ENCODE measurements at regions not wholly inside any gene's neighbourhood (a gene's known extent, or its start where the extent isn't known, plus 50 kb on each side); places are given as distances from the start of the nearest gene placed in this dataset.
"Not testable (repeated sequence)": the region's sequence is repeated elsewhere in the genome, so short reads cannot be mapped to it uniquely, and the experiment has no call there.

GRCh38 chr4:179361978-179362486 is 1919.8 kb upstream of the AGA start:
- no peak for DNase-seq

GRCh38 chr4:179365932-179366331 is 1923.7 kb upstream of the AGA start:
- DNase-seq = not testable (repeated sequence)

DNA sequence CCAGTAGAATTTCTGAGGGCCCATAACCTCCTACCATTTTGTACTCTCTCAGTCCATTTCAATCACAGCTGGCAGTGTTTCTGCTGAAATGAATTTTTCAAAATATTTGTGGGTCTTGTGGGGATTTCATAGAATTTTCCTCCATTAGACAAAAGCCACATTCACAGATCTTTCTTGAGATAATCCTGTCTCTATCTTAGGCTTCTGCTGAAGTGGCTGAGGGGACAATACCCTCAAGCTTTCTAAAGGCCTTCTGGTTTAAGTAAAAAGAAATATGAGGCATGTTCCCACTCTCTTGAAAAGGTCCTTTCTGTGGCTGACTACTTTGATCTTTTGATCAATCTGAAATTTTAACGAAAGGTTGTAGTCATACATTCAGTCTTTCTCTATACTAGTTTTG is 1930.0 kb upstream of the AGA start:
- DNase-seq = no peak

GRCh38 chr4:179372746-179373145 is 1930.5 kb upstream of the AGA start:
- DNase-seq = no peak

GRCh38 chr4:179378847-179379246 is 1936.6 kb upstream of the AGA start:
- DNase-seq = not testable (repeated sequence)

DNA sequence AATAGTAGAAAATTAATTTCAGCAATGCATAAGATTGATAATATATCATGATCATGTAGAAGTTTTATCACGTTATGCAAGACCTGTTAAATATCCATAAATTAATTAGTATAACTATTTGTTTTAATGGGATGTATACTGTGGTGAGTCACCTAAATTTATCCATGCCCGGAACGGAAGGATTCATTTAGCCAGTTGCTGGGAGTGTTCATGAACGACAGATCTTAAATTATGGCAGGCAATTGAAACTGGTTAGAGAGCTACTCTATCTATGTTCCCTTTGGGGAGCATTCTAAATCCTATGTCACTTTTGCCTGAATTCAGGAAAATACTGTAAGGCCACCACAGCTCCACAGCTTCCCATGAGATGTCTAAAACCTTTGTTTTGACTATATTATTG is 1950.5 kb upstream of the AGA start:
- no peak for DNase-seq

GRCh38 chr4:179398414-179398813 is 1956.2 kb upstream of the AGA start:
- no peak for DNase-seq

- no peak for DNase-seq
Measured at GRCh38 chr4:179399054-179399782, 1957.0 kb upstream of the AGA start.

DNA sequence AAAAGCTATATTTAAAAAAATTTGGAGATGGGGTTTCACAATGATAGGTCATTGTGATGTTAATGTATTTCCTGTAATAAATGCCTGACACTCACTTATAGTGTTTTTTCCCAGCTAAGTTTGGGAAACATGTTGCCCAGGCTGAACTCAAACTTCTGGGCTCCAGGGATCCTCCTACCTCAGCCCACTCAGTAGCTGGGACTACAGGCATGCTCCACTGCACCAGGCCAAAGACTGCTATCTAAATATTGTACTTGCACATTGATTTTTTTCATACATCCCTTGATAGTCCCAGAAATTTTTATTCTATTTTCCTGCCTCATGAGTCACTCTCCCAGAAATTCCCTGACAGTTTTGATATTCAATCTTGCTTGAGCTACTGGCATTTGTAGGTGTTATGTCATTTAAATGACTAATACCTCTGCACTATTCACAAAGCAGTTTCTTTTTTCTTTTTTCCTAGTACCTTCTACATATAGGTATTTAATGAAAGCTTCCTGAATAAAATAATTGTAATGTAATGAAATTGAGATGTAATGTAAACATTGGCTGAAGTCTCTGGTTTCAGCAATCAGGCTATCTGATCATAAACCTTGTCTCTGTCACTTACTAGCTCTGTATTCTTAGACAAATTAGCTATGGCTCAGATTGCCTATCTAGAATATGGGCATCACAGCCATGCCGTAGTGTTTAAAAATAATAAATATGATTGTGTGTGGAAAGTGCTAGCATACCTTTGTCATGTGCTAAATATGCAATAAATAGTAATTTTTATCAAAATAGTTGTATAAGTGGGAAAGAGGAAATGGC is 1973.0 kb upstream of the AGA start:
- no peak for DNase-seq

GRCh38 chr4:179415847-179416223 is 1973.6 kb upstream of the AGA start:
- no peak for DNase-seq

DNA sequence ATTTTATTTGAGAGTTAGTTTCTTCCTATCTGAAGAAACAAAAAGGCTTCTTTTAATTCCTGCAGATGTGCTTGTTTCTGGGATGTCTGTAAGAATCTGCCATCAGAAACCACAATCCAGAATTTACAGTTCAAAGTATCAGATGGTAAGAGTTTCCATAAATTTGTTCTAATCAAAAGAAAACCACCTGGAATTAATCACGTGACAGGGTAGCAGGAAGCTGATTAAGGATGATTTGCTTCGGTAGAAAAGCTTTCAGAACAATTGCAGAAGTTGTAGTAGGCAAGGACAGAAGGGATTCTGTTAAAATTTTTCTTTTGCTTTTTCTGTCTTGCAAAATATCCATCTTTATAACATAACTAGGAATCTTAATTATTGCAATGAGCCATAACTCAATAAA is 1975.1 kb upstream of the AGA start:
- no peak for DNase-seq

GRCh38 chr4:179437962-179438361 is 1995.7 kb upstream of the AGA start:
- no peak for DNase-seq

GRCh38 chr4:179441596-179441995 is 1999.4 kb upstream of the AGA start:
- no peak for DNase-seq

- DNase-seq = no peak
Measured at GRCh38 chr4:179447308-179447707, 2005.1 kb upstream of the AGA start.

DNA sequence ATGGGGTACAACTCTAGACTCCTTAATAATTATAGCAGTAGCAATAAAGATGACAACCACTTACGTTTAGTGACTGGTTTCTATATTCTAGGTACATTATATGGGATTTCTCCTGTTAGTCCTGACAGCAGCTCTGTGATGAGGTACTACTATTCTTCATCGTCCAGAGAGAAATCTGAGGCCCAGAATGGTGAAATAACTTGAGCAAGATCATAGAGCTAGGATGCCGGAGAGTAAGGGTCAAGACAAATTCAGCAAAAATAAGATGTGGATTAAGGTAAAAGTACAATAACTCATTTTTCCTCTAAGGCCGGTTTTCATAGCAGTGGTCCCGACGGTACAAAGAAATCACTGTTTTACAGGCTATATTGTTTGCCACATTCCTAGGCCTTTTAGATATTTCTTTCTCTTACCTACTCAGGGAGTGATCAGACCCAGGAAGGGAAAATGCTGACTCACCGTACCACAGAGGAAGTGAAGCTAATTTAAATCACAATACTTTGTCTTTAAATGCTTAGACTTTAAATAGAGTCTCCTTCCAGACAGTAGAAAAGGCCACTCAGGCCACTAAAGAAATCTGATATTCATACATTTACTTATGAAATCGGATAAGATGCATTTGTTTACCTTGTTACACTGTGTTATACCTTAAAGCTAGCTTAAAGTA is 2023.0 kb upstream of the AGA start:
- no peak for DNase-seq

GRCh38 chr4:179467878-179468277 is 2025.6 kb upstream of the AGA start:
- DNase-seq = no peak

DNA sequence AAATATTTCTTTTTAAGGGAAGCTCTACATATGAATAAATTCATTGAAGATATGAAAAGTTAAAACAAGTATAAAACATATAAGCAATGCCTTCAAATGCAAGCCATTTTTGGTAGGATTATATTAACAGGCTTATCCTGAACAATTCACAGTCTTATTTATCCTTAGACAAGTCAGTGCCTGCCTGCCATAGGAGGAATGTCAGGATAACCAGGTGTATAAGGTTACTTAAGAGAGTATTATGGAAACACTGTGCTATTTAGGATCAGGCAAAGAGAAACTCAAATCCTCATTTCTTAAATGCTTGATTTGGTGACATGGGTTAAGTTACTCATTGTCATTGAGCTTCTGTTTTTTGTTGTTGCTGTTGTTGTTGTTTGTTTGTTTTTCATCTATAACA is 2029.9 kb upstream of the AGA start:
- no peak for DNase-seq

DNA sequence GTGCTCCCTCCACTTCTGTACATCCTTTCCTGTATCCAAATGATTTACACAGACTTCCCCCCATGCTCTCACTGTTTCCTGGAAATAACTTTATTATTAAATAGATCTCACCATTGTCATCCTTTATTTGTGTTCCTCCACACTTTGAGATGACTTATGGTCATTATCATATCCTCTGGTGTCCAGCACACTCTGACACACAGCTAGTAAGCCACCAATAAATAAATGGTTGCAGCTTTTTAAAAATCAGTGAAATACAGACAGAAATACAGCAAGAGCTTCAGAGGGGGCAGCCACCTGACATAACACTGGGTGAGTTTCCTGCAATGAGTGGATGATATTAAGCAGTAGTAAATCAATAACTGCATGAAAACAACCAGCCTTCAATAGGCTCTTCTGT is 2036.4 kb upstream of the AGA start:
- no peak for DNase-seq

GRCh38 chr4:179485781-179486180 is 2043.5 kb upstream of the AGA start:
- no peak for DNase-seq

DNA sequence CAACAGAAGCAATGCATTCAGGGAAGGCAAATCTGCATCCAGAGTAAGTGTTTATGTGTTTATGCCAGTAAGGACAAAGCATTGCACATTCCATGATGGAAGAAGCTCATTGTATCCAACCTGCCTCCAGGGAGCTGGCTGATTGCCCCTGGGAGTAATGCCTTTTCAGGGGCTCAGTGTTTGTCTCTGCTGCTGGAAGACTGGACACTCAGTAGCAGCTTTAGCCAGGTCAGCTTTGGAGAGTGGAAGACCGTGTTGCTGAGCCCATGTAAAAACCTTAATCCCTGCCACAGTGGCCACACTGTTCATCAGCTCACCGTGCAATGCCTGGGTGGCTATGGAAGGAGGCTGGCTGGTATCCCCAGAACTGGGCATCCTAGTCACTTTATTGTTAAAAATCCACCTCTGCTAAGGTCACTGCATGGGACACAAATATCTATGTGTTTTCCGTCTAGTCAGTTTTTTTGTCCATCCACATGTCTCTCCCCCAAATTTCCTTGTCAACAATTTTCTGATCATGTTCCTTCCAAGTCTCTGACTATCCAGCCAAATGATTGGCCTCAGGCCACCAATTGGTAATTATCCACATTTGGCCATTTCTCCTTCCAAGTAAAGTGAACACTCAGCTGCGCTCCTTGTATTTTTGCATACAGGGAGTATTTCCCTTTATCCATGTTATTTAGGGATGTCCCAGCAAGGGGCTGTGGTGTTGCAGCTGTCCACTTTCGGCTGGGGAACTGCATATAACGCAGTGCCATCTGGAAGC is 2044.5 kb upstream of the AGA start:
- DNase-seq = no peak

DNA sequence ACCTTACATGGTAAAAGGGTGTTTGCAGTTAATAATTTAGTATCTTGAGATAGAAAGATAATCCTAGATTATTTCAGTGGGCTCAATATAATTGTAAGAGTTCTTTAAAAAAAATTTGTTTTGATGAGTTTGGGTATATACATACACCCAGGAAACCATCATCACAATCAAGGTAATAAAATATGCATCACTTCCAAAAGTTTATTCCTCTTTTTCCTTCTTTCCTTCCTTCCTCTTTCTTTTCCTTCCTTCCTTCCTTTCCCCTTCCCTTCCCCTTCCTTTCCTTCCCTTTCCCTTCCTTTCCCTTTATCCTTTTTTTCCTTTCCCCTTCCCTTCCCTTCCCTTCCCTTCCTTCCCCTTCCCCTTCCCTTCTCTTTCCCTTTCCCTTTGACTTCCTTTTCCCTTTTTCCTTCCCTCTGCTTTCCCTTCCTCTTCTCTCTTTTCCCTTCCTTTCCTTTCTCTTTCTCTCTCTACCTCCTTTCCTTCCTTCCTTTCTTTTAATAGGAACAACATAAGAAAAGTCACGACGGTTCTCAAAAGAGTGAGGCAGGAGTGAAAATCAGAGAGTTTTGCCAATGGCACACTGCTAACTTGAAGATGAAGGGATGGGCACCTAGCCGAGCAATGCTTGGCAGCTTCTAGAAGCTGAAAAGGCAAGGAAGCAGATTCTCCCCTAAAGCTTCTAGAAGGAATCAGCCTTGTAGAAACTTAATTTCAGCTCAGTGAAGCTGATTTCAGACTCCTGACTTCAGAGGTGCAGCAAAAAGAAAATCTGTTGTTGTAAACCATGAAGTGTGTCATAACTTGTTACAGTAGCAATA is 2050.2 kb upstream of the AGA start:
- DNase-seq = no peak

- no peak for DNase-seq
Measured at GRCh38 chr4:179503976-179504375, 2061.7 kb upstream of the AGA start.
